Fibroblast of lung (primary cell): ENCODE measurements at regions not wholly inside any gene's neighbourhood (a gene's known extent, or its start where the extent isn't known, plus 50 kb on each side); places are given as distances from the start of the nearest gene placed in this dataset.

Experiments used
- EZH2 ChIP-seq: IDR thresholded peaks from 2 replicates; pipeline ENCODE4 v1.5.1; 2012; ENCODE audit warnings: low read length, control low read depth, mild to moderate bottlenecking; ENCODE audit errors: missing control alignments
- TF ChIP-seq, protein P1 (sequence below), 2 donors: IDR thresholded peaks in 1 of 2; conservative IDR thresholded peaks in 1 of 2; 1 replicate in 1 of 2; 2 replicates in 1 of 2; pipeline ENCODE4 v1.5.1; 2011 to 2012; ENCODE audit warnings: low read length in 2 of 2, control low read depth in 1 of 2, inconsistent platforms in 1 of 2, low read depth in 1 of 2, mild to moderate bottlenecking in 1 of 2

DNA sequence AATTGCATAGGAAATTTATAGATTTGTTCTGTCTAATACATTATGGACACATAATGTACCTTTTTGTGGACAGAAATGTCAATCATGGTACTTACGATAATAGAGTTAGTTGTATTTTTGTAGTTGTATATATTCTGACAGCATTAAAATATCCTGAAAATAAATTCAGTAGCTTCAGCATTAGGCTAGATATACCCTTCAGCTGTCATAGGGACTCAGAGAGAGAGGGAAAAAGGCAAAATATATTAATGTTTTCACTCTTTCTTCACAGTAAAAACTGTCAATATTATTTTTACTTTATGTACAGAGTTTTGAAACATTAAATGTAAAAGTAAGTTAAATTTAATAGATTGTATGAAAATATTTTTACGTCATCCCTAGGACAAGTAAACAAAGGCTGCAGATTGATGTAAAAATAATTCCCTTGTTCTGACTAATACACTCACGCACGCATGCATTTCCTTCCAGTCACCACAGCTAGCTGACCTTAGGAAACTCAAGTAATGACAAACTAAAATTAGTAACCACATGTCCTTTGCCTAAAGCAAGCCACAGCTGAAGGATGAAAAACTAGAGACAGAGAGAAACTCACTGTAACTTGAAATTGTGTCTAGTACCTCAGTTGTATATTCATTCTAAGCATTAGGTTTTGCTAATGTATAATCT lies 104.7 kb upstream of the CARD18 start:
- TF ChIP-seq, protein P1, sequence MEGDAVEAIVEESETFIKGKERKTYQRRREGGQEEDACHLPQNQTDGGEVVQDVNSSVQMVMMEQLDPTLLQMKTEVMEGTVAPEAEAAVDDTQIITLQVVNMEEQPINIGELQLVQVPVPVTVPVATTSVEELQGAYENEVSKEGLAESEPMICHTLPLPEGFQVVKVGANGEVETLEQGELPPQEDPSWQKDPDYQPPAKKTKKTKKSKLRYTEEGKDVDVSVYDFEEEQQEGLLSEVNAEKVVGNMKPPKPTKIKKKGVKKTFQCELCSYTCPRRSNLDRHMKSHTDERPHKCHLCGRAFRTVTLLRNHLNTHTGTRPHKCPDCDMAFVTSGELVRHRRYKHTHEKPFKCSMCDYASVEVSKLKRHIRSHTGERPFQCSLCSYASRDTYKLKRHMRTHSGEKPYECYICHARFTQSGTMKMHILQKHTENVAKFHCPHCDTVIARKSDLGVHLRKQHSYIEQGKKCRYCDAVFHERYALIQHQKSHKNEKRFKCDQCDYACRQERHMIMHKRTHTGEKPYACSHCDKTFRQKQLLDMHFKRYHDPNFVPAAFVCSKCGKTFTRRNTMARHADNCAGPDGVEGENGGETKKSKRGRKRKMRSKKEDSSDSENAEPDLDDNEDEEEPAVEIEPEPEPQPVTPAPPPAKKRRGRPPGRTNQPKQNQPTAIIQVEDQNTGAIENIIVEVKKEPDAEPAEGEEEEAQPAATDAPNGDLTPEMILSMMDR (conservative IDR thresholded peaks at IDR 0.05 in 1 of 2, IDR thresholded peaks at IDR 0.05 in 1 of 2; ENCODE audit: low read depth in 1 of 2, low read length in 2 of 2), result no peak
- TF ChIP-seq EZH2, result no peak
